ENCODE measurements at regions not wholly inside any gene's neighbourhood (a gene's known extent, or its start where the extent isn't known, plus 50 kb on each side); places are given as distances from the start of the nearest gene placed in this dataset.

- DNase-seq (ENCODE audit: low read depth in 2 of 2) = no peak
Measured at GRCh38 chr22:44592126-44592823, 94.2 kb upstream of the RTL6 start.

GRCh38 chr22:44591146-44591790, 93.2 kb upstream of the RTL6 start:
- no peak for DNase-seq (ENCODE audit: low read depth in 2 of 2)

GRCh38 chr22:44590291-44590690, 92.3 kb upstream of the RTL6 start:
- DNase-seq (ENCODE audit: low read depth in 2 of 2) = no peak

- no peak for DNase-seq (ENCODE audit: low read depth in 2 of 2)
Measured at GRCh38 chr22:44589831-44590230, 91.8 kb upstream of the RTL6 start.

GRCh38 chr22:44588348-44588747, 90.3 kb upstream of the RTL6 start:
- DNase-seq (ENCODE audit: low read depth in 2 of 2) = no peak

GRCh38 chr22:44587737-44588310, 89.8 kb upstream of the RTL6 start:
- DNase-seq (ENCODE audit: low read depth in 2 of 2) = no peak

GRCh38 chr22:44586999-44587736, 89.1 kb upstream of the RTL6 start:
- no peak for DNase-seq (ENCODE audit: low read depth in 2 of 2)

GRCh38 chr22:44586351-44586990, 88.4 kb upstream of the RTL6 start:
- DNase-seq (ENCODE audit: low read depth in 2 of 2) = no peak

- no peak for DNase-seq (ENCODE audit: low read depth in 2 of 2)
Measured at GRCh38 chr22:44585559-44586350, 87.7 kb upstream of the RTL6 start.

GRCh38 chr22:44584256-44584902, 86.3 kb upstream of the RTL6 start:
- no peak for DNase-seq (ENCODE audit: low read depth in 2 of 2)

- DNase-seq (ENCODE audit: low read depth in 2 of 2) = no peak
Measured at GRCh38 chr22:44583854-44584253, 85.8 kb upstream of the RTL6 start.

- no peak for DNase-seq (ENCODE audit: low read depth in 2 of 2)
Measured at GRCh38 chr22:44583061-44583760, 85.2 kb upstream of the RTL6 start.

- no peak for DNase-seq (ENCODE audit: low read depth in 2 of 2)
Measured at GRCh38 chr22:44582016-44582415, 84.0 kb upstream of the RTL6 start.

GRCh38 chr22:44581096-44581435, 83.0 kb upstream of the RTL6 start:
- DNase-seq (ENCODE audit: low read depth in 2 of 2) = no peak

GRCh38 chr22:44580176-44581095, 82.4 kb upstream of the RTL6 start:
- no peak for DNase-seq (ENCODE audit: low read depth in 2 of 2)

GRCh38 chr22:44578516-44579230, 80.6 kb upstream of the RTL6 start:
- no peak for DNase-seq (ENCODE audit: low read depth in 2 of 2)

- DNase-seq (ENCODE audit: low read depth in 2 of 2) = no peak
Measured at GRCh38 chr22:44578110-44578457, 80.1 kb upstream of the RTL6 start.

GRCh38 chr22:44577391-44578109, 79.5 kb upstream of the RTL6 start:
- no peak for DNase-seq (ENCODE audit: low read depth in 2 of 2)

Data from stimulated activated CD4-positive, alpha-beta T cell treated with anti-CD3 and anti-CD28 coated beads, Interleukin-12 subunit alpha, Interleukin-12 subunit beta, amount 100 ng/mL, for 24 hours (primary cell).